Right forelimb (tissue), 1 donor: ENCODE measurements at regions not wholly inside any gene's neighbourhood (a gene's known extent, or its start where the extent isn't known, plus 50 kb on each side); places are given as distances from the start of the nearest gene placed in this dataset.

ENCODE experiments used
- DNase-seq: peaks from one replicate; pipeline ENCODE4 v3.0.0-alpha.2; 2018

GRCh38 chr7:130881091-130881798 lies 147.2 kb upstream of the KLF14 start:
- DNase-seq: no peak

- DNase-seq: no peak
These were observed 147.8 kb upstream of the KLF14 start for GRCh38 chr7:130881799-130882141.

GRCh38 chr7:130882396-130882795 lies 148.4 kb upstream of the KLF14 start:
- no peak for DNase-seq

- DNase-seq: no peak
These were observed 149.9 kb upstream of the KLF14 start for GRCh38 chr7:130883928-130884327.

DNA sequence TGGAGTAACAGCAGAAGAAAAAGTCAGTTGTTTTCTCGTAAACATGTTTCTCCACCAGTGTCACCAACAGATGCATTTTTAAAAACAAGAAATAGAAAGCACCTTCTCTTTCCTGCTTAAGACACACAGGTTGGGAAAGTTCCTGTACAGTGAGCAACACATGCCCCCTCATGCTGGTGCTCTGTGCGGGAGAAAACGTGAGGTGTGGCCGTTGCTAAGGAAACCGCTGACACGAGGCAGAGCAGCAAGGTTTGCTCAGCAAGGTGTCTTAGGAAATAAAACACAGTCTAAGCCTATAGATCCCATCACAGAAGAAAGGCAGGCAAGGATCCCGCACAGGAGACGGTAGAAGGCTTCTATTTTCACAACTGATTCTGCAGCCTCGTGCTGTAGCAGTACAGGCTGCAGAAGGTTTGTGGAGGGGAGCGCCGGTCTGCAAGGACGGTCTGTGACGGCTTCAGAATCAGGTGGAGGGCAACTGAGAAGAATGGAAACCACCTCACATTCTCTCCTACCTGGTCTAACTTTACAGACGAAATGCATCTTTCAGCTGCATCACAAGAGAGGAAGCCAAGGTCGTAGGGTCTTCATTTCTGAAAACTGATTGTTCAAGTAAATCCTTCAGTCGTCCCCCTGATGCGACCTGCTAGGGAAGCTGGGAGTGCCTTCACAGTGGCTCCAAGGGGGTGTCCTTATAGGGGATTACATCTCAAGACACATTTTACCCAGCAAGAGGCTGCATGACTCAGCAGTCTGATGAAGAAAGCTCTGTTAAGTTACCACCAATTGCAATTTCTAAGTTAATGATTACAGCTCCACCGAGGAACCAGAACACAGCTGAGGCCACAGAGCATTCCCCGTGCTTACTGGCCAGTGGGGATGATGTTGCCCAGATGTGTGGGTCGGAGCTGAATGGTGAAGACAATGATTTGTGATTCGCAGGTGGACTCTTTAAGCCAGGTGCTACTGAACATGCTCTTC lies 150.7 kb upstream of the KLF14 start:
- DNase-seq: no peak

- DNase-seq: no peak
These were observed 152.6 kb upstream of the KLF14 start for GRCh38 chr7:130886438-130887135.

- DNase-seq: no peak
These were observed 153.4 kb upstream of the KLF14 start for GRCh38 chr7:130887182-130887956.

DNA sequence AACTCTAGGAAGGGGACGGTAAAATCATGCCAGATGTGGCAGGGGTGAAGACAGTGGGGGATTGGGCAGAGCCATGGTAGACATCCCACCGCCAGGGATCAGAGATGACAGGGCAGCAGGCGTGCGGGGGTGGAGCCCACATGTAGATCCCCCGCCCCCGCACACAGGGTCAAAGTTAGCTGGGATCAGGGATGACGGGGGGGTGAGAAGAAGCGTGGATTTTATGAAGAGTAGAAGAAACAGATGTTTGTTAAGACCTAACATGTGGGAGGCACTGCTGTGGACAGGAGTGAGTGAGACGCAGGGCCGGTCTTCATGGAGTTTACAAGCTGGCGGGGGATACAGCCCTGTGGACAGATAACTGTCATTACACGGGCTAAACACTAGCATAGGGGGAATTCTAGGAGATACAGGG lies 154.0 kb upstream of the KLF14 start:
- no peak for DNase-seq

DNA sequence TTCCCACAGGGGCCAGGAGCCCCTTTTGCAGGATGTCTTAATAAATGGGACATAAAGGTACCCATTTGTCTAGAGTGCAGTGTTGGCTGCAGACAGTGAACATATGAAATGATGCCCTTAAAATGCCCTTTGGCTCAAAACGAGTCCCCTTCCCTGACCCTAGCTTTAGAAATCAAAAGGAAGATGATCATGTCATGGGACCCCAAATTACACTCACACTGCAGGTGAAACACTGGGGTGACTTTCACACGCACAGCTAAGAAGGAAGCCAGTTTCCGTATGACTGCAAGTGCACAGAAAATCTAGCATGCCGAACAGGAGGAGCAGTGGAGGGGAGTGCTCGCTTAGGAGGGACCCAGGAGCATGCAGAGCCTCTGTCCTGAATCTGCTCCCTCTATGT lies 154.5 kb upstream of the KLF14 start:
- DNase-seq: no peak

GRCh38 chr7:130890176-130891020 lies 156.4 kb upstream of the KLF14 start:
- DNase-seq: no peak

- DNase-seq: no peak
These were observed 157.5 kb upstream of the KLF14 start for GRCh38 chr7:130891254-130892094.

DNA sequence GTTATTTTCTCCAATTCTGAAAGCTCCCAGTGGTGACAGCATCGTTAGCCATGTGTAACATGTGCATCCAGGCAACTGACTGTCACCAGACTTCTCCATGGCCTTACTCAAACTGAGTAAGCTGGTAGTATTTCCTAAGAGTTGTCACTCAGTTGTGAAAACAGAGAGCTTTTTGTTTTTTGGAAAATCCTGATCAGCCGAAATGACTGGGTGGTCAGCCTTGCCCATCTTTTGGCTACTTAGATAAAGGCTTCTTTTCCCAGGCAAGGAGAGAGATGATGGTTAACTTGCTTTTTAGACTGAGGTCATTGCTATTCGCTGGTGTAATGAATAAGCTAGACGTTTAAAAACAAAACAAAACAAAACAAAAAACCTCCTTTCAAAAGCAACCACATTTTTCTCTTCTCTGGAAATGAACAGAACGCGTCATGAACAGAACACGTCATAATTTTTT lies 159.5 kb upstream of the KLF14 start:
- no peak for DNase-seq

DNA sequence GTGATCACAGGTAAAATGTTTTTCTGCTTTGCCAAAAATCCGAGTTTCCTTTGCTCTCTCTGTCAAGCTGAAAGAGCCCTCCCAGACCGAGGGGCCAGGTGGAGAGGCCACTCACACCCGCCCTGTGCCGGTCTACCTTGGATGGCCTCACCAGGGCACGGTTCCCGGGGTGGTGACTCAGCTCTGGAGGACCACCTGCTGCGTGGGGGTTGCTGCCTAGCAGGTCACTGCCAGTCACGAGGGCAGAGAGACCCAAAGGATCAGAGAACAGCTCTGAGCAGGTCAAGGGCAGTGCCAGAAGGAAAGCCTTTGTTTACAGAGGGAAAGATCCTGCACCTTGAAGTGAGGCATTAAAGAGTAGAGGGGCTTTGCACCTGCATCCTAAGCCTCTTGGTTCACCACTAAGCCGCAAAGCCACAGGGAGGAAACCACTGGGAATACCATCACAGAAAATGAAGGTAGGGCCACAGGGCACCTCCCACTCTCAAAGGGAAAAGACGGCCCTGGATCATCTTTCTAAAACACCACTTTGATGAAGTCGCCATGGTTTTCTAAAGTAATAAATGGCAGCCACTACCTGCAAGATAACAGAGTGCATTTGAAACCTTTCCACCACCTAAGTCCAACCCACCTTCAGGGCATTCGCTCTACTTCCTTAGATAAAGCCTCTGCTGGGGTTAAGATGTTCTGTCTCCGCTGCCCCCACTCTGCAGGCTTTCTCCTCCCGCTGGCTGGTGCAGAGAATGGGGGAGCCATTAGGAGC lies 160.3 kb upstream of the KLF14 start:
- no peak for DNase-seq

GRCh38 chr7:130894909-130895750 lies 161.1 kb upstream of the KLF14 start:
- no peak for DNase-seq

GRCh38 chr7:130896051-130896881 lies 162.3 kb upstream of the KLF14 start:
- DNase-seq: no peak

DNA sequence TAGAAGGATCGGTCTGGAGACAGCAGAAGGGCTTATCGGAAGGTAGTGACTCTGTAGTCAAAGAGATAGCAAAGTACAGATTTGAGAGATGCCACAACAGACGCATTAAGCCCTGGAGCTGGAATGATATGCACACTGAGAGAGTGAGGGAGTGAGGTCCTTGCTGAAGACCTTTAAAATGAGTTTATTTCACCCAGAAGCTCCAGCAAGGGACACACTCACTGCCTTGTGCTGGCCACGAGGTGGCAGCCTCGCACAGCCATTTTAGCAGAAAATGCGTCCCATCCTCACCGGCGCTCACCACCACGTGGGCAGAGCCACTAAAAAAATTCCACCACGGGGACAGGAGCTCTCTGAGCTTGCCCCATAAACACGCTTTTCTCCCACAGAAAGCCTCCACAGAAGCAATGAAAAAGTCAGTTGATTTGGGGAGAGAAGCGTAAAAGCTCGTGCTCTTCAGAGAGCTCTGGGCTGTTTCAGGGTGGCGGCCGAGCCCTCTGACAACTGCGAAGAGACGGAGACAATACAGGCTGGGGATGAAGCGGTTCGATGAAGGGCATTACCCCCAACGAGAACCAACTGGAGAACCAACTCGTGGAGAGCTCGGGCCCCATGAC lies 163.0 kb upstream of the KLF14 start:
- DNase-seq: peak; percentile 83
